ENCODE measurements at regions not wholly inside any gene's neighbourhood (a gene's known extent, or its start where the extent isn't known, plus 50 kb on each side); places are given as distances from the start of the nearest gene placed in this dataset.

DNA sequence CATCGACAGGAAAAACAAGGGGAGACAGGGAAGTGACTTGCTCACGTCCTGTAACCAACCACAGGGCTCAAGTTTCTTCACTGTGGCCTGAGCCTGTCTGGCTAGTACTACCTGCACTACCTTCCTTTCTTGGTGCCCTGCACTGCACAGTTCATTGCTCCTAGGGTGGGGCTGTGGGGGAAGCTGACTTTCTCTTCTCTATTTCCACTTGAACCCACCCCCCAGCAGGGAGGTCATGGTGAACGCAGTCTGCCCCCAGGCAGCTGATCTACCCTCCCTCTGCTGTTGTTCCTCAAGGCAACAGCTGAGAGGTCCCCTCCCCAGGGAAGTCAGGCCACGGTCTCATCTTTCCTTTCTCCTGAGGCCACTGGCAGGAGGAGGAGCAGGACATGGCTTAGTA lies 532.1 kb downstream of the SOX11 start:
- Mint-ChIP-seq H3K4me3 (no peak overlapping the region), H3K9me3 (peaks cover 4% of the 10 kb centered on the region), H3K27me3 (peaks cover 4% of the 10 kb centered on the region), H3K36me3 (no peaks in the 10 kb centered on the region), H3K27ac (no peak overlapping the region), H3K4me1 (ENCODE audit: unreplicated experiment) (peaks cover 20% of the 10 kb centered on the region)
- TF ChIP-seq, protein P1, sequence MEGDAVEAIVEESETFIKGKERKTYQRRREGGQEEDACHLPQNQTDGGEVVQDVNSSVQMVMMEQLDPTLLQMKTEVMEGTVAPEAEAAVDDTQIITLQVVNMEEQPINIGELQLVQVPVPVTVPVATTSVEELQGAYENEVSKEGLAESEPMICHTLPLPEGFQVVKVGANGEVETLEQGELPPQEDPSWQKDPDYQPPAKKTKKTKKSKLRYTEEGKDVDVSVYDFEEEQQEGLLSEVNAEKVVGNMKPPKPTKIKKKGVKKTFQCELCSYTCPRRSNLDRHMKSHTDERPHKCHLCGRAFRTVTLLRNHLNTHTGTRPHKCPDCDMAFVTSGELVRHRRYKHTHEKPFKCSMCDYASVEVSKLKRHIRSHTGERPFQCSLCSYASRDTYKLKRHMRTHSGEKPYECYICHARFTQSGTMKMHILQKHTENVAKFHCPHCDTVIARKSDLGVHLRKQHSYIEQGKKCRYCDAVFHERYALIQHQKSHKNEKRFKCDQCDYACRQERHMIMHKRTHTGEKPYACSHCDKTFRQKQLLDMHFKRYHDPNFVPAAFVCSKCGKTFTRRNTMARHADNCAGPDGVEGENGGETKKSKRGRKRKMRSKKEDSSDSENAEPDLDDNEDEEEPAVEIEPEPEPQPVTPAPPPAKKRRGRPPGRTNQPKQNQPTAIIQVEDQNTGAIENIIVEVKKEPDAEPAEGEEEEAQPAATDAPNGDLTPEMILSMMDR (conservative IDR thresholded peaks at IDR 0.05), result no peak
- DNase-seq (ENCODE audit: extremely low spot score, unreplicated experiment), result no peak

DNA sequence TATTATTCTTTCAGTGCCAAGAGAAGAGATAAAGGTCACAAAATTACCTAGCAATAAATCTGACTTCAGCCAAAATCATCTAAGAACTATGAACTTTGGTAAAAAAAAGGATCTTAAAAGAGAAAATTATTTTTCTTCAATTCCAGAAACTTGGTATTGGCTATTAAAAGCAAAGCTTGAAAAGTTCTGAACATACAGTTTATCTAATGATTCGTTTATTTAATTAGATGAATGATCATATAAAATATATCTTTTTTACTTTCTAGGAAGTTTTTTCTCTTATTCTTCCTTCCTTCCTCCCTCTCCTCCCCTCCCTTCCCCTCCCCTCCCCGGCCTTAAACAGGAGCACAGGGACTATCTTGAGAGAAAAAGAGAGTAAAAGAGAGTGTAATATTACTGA lies 536.1 kb downstream of the SOX11 start:
- Mint-ChIP-seq H3K4me1 (ENCODE audit: unreplicated experiment) (peaks cover 10% of the 10 kb centered on the region), H3K36me3 (peaks cover 3% of the 10 kb centered on the region), H3K27ac (no peak overlapping the region), H3K9me3 (peaks cover 16% of the 10 kb centered on the region), H3K4me3 (no peak overlapping the region), H3K27me3 (no peaks in the 10 kb centered on the region)
- no peak for DNase-seq (ENCODE audit: extremely low spot score, unreplicated experiment)
- TF ChIP-seq, protein P1 (conservative IDR thresholded peaks at IDR 0.05), result no peak

DNA sequence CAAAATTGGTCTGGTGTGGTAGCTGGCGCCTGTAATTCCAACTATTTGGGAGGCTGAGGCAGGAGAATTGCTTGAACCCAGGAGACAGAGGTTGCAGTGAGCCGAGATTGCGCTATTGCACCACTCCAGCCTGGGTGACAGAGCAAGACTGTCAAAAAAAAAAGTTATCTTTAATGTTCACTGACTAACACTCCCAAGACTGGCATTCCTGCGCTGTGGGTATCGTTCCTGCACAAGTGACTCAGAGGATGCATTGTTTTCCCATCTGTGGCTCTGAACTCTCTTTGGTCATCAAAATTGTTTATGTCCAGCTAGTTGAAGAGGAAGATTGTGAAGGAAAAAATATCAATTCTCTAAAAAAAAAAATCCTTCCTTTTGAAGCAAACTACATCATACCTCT lies 539.0 kb downstream of the SOX11 start:
- DNase-seq (ENCODE audit: extremely low spot score, unreplicated experiment), result no peak
- Mint-ChIP-seq H3K27ac (no peak overlapping the region), H3K9me3 (peaks cover 21% of the 10 kb centered on the region), H3K27me3 (peaks cover 3% of the 10 kb centered on the region), H3K36me3 (peaks cover 3% of the 10 kb centered on the region), H3K4me1 (ENCODE audit: unreplicated experiment) (peaks cover 21% of the 10 kb centered on the region), H3K4me3 (no peak overlapping the region)
- TF ChIP-seq, protein P1 (conservative IDR thresholded peaks at IDR 0.05), result no peak

DNA sequence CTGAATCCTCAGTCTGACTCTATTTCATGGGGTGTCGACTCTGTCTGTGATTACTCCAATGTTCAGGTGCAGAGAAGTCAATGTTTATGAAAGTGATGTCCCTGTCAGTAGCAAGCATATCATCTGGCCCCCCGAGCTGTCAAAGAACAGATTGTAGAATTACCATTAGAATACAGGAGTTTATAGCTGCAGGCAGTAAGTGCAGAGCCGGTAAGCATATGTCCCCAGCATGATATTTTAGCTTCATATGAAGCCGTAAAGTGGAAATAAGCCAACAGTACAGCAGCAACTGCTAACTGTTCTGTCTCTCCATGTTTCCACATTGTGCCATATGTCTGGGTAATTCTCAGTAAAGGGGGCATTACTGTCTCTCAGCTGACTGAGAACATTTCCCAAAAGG lies 541.8 kb downstream of the SOX11 start:
- TF ChIP-seq, protein P1 (conservative IDR thresholded peaks at IDR 0.05), result no peak
- Mint-ChIP-seq H3K4me1 (ENCODE audit: unreplicated experiment) (peaks cover 24% of the 10 kb centered on the region), H3K36me3 (peaks cover 3% of the 10 kb centered on the region), H3K4me3 (no peak overlapping the region), H3K27me3 (peaks cover 4% of the 10 kb centered on the region), H3K27ac (no peak overlapping the region), H3K9me3 (peaks cover 21% of the 10 kb centered on the region)
- no peak for DNase-seq (ENCODE audit: extremely low spot score, unreplicated experiment)

DNA sequence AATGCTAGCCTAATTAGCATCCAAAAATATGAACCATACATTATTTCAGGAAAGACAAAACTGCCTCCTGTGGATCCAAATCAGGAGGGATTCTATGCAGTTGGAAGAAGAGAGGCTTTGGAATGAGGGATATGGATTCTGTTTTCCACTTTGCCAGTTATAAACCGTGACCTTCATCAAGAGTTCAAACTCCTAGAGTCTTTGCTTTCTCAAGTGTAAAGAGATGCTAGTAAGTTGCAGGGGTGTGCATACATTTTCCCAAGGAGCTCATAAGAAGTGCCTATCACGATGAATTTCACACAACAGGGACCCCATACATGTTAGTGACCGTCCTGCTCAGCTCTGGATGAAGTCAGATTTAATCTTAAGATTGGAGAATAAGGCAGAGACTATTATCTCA lies 542.5 kb downstream of the SOX11 start:
- H3K27me3 Mint-ChIP-seq, result peaks cover 4% of the 10 kb centered on the region
- peaks cover 3% of the 10 kb centered on the region for H3K36me3 Mint-ChIP-seq
- TF ChIP-seq, protein P1 (conservative IDR thresholded peaks at IDR 0.05), result no peak
- H3K27ac Mint-ChIP-seq, result no peak overlapping the region
- DNase-seq (ENCODE audit: extremely low spot score, unreplicated experiment), result no peak
- H3K4me1 Mint-ChIP-seq (ENCODE audit: unreplicated experiment), result peaks cover 24% of the 10 kb centered on the region
- no peak overlapping the region for H3K4me3 Mint-ChIP-seq
- H3K9me3 Mint-ChIP-seq, result peaks cover 17% of the 10 kb centered on the region

DNA sequence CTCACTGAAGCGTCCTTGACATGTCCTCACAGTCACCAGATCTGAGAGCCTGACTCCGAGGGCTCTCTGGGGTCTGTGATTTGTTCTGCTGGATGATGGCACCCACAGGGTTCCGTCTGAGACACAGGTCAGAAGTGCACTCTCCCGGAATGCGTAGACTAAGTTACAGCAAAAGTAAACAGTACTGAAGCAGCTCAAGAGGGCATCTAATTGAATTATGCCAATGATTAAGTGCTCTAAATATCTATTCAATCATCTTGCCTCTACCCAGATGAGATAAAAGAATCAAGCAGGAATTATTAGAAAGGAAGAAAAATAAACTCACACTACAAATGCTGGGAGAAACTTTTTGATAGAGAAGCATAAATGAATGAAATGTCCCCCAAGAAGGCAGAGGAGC lies 544.1 kb downstream of the SOX11 start:
- TF ChIP-seq, protein P1 (conservative IDR thresholded peaks at IDR 0.05), result no peak
- H3K27me3 Mint-ChIP-seq, result peaks cover 4% of the 10 kb centered on the region

More for the DNA sequence above, 544.1 kb downstream of the SOX11 start:
- Mint-ChIP-seq H3K36me3 (no peaks in the 10 kb centered on the region), H3K4me1 (ENCODE audit: unreplicated experiment) (peaks cover 24% of the 10 kb centered on the region), H3K4me3 (no peak overlapping the region), H3K27ac (no peak overlapping the region), H3K9me3 (peaks cover 10% of the 10 kb centered on the region)
- DNase-seq (ENCODE audit: extremely low spot score, unreplicated experiment), result no peak

Data from type B pancreatic cell (in vitro differentiated cells).